ENCODE measurements at regions not wholly inside any gene's neighbourhood (a gene's known extent, or its start where the extent isn't known, plus 50 kb on each side); places are given as distances from the start of the nearest gene placed in this dataset.

GRCh38 chr1:56220021-56220420 lies 359.3 kb downstream of the PLPP3 start:
- no peak overlapping the region for H3K9ac ChIP-seq (ENCODE audit: insufficient read depth, low read length)
- H3K4me3 ChIP-seq (replicated peaks in 1 of 4; ENCODE audit: control extremely low read depth in 1 of 4, insufficient read depth in 1 of 4, low read depth in 3 of 4, low read length in 4 of 4) = no peak overlapping the region
- no peak overlapping the region for H2AFZ ChIP-seq (ENCODE audit: low read length)
- no peak for DNase-seq (ENCODE audit: low read depth in 2 of 2)
- H3K9me3 ChIP-seq (ENCODE audit: control insufficient read depth, insufficient read depth, low read depth, low read length) = no peaks in the 10 kb centered on the region
- H3K27me3 ChIP-seq (ENCODE audit: control insufficient read depth, insufficient read depth, low read length) = no peaks in the 10 kb centered on the region
- H3K4me1 ChIP-seq (ENCODE audit: control insufficient read depth, extremely low read depth, insufficient read depth, low read length) = no peaks in the 10 kb centered on the region
- no peaks in the 10 kb centered on the region for H3K79me2 ChIP-seq (ENCODE audit: control insufficient read depth, insufficient read depth, low read length)
- no peak for TF ChIP-seq EZH2 (IDR thresholded peaks at IDR 0.05; ENCODE audit: low read length, missing control alignments)
- TF ChIP-seq CTCF (conservative IDR thresholded peaks at IDR 0.05 in 1 of 2, IDR thresholded peaks at IDR 0.05 in 1 of 2; ENCODE audit: low read depth in 1 of 2, low read length in 2 of 2) = no peak
- H3K4me2 ChIP-seq (ENCODE audit: extremely low read depth, insufficient read depth, low read length) = no peak overlapping the region
- H3K27ac ChIP-seq (ENCODE audit: insufficient read depth, low read length) = no peak overlapping the region
- no peaks in the 10 kb centered on the region for H3K36me3 ChIP-seq (ENCODE audit: control insufficient read depth, insufficient read depth, low read length)
- H4K20me1 ChIP-seq (ENCODE audit: control insufficient read depth, extremely low read depth, insufficient read depth, low read length) = no peaks in the 10 kb centered on the region

- no peak for DNase-seq (ENCODE audit: low read depth in 2 of 2)
- Histone ChIP-seq H3K27me3 (ENCODE audit: control insufficient read depth, insufficient read depth, low read length) (no peaks in the 10 kb centered on the region), H3K27ac (ENCODE audit: insufficient read depth, low read length) (no peak overlapping the region), H3K4me3 (replicated peaks in 1 of 4; ENCODE audit: control extremely low read depth in 1 of 4, insufficient read depth in 1 of 4, low read depth in 3 of 4, low read length in 4 of 4) (no peak overlapping the region), H3K36me3 (ENCODE audit: control insufficient read depth, insufficient read depth, low read length) (no peaks in the 10 kb centered on the region), H3K9ac (ENCODE audit: insufficient read depth, low read length) (no peak overlapping the region), H3K4me2 (ENCODE audit: extremely low read depth, insufficient read depth, low read length) (no peak overlapping the region), H3K9me3 (ENCODE audit: control insufficient read depth, insufficient read depth, low read depth, low read length) (no peaks in the 10 kb centered on the region), H4K20me1 (ENCODE audit: control insufficient read depth, extremely low read depth, insufficient read depth, low read length) (no peaks in the 10 kb centered on the region), H2AFZ (ENCODE audit: low read length) (no peak overlapping the region), H3K4me1 (ENCODE audit: control insufficient read depth, extremely low read depth, insufficient read depth, low read length) (no peaks in the 10 kb centered on the region), H3K79me2 (ENCODE audit: control insufficient read depth, insufficient read depth, low read length) (no peaks in the 10 kb centered on the region)
- no peak for TF ChIP-seq CTCF (conservative IDR thresholded peaks at IDR 0.05 in 1 of 2, IDR thresholded peaks at IDR 0.05 in 1 of 2; ENCODE audit: low read depth in 1 of 2, low read length in 2 of 2)
- TF ChIP-seq EZH2 (IDR thresholded peaks at IDR 0.05; ENCODE audit: low read length, missing control alignments) = no peak
These were observed 361.3 kb downstream of the PLPP3 start for GRCh38 chr1:56218023-56218422.

GRCh38 chr1:56216218-56216617 lies 363.1 kb downstream of the PLPP3 start:
- no peak overlapping the region for H3K4me3 ChIP-seq (replicated peaks in 1 of 4; ENCODE audit: control extremely low read depth in 1 of 4, insufficient read depth in 1 of 4, low read depth in 3 of 4, low read length in 4 of 4)
- no peak overlapping the region for H3K27ac ChIP-seq (ENCODE audit: insufficient read depth, low read length)
- no peaks in the 10 kb centered on the region for H3K4me1 ChIP-seq (ENCODE audit: control insufficient read depth, extremely low read depth, insufficient read depth, low read length)
- no peaks in the 10 kb centered on the region for H3K36me3 ChIP-seq (ENCODE audit: control insufficient read depth, insufficient read depth, low read length)
- TF ChIP-seq CTCF (conservative IDR thresholded peaks at IDR 0.05 in 1 of 2, IDR thresholded peaks at IDR 0.05 in 1 of 2; ENCODE audit: low read depth in 1 of 2, low read length in 2 of 2) (no peak), EZH2 (IDR thresholded peaks at IDR 0.05; ENCODE audit: low read length, missing control alignments) (no peak)
- DNase-seq (ENCODE audit: low read depth in 2 of 2) = peak in 1 of 2 donors; percentile 54
- no peaks in the 10 kb centered on the region for H3K79me2 ChIP-seq (ENCODE audit: control insufficient read depth, insufficient read depth, low read length)
- H3K4me2 ChIP-seq (ENCODE audit: extremely low read depth, insufficient read depth, low read length) = no peak overlapping the region
- no peak overlapping the region for H2AFZ ChIP-seq (ENCODE audit: low read length)
- no peaks in the 10 kb centered on the region for H4K20me1 ChIP-seq (ENCODE audit: control insufficient read depth, extremely low read depth, insufficient read depth, low read length)
- no peak overlapping the region for H3K9ac ChIP-seq (ENCODE audit: insufficient read depth, low read length)
- H3K9me3 ChIP-seq (ENCODE audit: control insufficient read depth, insufficient read depth, low read depth, low read length) = no peaks in the 10 kb centered on the region
- no peaks in the 10 kb centered on the region for H3K27me3 ChIP-seq (ENCODE audit: control insufficient read depth, insufficient read depth, low read length)
